HG02981 (cell line): ENCODE measurements at regions not wholly inside any gene's neighbourhood (a gene's known extent, or its start where the extent isn't known, plus 50 kb on each side); places are given as distances from the start of the nearest gene placed in this dataset.
"Not testable (repeated sequence)": the region's sequence is repeated elsewhere in the genome, so short reads cannot be mapped to it uniquely, and the experiment has no call there.

Experiments used
- ATAC-seq: cut with Tn5 transposase; IDR thresholded peaks from one replicate; pipeline ENCODE4 v1.9.1; 2021; ENCODE audit warnings: mild to moderate bottlenecking, moderate library complexity; ENCODE audit not compliant: unreplicated experiment

DNA sequence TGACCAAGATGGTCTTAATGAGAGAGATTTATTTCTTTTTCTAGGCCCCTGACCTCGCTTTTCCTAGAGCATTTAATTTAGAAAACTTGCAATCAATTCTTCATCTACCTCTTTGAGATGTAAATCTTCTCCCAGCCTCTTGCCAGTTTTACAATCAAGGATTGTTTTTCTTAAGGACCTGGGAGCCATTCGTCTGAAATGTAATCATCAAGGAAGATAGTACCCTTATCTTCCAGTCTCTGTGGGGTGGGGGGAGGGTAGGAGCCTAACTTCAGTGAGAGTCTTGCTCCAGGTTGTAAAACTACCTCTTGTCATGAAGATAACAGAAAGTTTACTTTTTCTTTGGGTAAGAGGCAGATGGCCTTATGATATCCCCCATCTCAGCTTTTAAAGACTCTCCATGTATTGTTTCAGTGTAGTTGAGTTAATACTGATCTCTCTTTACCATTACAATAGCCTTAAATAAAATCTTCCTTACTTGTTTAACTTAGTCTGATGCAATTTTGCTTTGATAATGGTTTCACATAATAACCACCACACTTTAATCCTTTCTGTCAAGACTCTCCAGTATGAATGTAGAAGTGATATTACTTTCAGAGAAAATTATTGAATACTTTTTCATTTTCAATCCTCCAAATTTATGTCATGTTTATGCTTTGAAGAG is 110.2 kb upstream of the CPHXL start:
- ATAC-seq: no peak

DNA sequence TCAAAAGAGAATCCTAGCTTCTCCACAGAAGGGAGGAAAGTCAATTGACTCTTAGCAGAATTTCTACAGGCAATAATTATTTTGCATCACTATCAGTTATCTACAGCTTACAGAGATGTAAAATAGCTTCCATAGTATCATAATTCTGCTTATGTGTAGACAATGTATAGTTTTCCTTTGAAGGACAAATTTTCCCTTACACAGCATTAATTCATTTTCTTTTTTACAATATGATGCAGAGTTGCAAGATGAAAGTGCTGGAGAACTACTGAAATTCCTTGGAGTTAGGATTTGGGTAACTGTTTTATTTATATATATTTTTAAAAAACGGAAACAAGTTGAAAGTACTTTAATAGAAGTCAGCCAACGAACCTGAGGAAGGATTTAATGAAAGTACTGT is 111.0 kb upstream of the CPHXL start:
- no peak for ATAC-seq

DNA sequence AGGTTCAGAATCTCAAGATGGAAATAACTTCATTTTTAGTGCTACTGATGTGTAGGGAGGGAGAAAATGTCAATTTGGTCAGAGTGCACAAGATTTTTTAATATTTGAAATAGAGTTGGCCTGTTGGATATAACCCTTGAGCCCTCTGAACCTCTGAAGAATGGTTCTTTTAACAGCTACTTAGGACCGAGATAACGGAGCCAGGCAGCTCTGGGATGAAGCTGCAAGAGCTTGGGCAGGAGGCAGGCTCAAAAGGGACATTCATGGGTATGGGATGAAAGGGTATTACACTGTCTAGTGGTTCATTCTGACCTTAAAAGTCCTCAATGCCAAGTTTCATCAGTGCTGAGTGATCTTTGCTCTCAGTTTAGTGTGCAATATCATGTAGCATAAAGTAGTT is 111.4 kb upstream of the CPHXL start:
- ATAC-seq: no peak

DNA sequence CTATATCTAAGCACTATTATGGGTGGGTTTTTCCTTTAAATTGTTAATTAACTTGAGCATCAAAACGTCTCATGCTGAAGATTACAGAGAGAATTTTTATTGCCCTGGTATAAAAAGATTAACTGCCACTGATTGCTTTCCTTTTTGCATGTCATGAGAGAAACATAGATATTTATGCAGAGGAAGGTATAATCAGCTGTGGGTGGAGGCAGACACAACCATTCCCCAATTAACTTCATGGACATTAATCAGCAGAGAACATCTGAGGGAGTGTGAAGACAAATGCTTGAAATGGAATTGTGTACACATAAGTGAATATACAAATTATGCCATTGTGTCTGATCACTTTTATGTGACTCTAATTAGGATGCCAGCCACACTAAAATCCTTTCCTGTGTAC is 115.2 kb upstream of the CPHXL start:
- ATAC-seq: no peak

DNA sequence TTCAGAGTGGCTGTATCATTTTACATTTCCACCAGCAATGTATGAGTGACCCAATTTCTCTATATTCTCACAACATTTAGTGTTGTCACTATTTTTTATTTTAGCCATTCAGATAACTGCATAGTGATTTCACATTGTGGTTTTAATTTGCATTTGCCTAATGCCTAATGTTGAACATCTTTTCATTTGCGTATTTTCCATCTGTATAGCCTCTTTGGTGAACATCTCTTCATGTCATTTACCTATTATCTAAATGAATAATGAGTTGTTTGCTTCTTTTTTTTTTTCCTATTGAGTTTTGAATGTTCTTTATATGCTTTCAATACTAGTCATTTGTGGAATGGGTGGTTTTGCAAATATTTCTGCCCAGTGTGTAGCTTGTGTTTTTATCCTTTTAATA is 120.9 kb upstream of the CPHXL start:
- ATAC-seq: no peak

DNA sequence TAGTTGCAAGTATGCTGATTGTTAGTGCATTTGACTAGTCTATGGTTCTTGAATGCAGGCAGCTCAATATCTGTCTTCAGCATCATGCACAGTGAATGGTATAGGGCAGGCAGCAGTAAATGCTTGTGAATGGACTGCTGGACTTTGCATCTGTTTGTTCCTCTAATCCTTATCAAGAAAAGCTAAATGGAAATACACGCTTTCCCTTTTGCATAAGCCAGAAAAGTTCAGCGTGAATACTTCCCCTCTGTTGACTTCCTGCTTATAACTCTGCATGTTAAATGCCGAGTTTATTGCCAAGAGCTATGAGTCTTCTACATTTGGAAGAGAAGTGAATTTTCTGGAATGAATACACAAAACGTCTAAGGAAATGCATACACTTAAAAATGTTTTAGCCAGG is 127.9 kb upstream of the CPHXL start:
- ATAC-seq: no peak

DNA sequence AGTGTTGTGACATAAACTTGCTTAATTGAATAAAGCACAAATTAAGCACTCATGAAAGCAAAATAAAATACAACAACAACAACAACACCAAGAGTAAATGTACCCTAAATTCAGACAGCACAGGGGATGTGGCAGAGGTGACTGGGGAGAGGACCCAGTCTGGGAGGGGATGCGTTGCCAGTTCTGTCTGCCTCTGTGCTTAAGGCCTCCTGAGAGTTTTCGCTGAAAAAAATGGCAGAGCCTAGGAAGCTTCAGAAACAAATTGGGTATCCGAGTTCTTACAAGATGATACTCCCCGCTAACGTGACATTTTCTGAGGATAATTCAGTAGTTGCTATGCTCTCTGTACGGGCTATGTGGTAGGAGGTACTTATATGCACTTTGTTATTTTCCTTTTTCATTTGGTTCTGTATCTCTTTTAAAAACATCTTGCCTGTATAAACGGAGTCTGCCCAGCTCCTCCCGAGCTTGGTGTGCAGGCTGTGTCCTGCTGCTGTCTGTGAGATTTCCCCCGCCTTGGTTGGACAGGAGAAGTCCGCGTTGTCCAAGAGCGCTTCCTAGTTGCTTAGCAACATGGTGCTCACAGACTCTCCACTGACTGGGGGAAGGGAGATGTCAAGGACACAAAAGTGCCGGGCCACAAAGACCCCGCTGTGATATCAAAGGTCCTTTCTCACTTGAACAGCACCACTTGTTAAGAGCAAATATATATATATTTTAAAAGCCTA is 134.2 kb upstream of the CPHXL start:
- ATAC-seq: no peak

DNA sequence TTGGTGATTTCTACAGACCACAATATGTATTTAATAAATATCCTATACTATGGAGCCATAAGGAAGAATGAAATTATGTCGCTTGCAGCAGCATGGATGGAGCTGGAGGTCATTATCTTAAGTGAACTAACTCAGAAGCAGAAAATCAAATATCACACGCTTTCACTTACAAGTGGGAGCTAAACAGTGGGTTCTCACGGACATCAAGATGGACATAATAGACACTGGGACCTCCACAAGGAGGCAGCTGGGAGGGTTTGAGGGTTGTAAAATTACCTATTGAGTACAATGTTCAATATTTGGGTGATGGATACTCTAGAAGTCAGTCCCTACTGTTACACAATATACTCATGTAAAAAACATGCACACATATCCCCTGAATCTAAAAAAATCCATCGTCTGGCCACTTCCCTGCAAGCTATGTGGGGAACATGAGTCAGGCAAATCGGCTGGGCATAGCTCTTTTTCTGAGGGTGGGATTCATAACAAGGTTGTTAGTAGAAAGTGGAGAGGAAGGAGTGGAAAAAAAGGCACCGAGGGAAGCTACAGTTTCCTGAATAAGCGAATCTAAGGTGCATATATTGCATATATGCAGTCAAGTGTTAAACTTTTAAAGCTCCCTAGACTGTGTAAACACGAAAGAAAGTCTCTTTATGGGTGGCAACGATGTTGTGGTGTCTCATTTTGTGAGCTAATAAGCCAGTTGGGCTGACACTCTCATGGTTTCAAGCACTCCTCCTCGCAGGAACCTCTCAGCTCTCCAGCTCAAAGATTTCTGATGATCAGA is 135.2 kb upstream of the CPHXL start:
- no peak for ATAC-seq

DNA sequence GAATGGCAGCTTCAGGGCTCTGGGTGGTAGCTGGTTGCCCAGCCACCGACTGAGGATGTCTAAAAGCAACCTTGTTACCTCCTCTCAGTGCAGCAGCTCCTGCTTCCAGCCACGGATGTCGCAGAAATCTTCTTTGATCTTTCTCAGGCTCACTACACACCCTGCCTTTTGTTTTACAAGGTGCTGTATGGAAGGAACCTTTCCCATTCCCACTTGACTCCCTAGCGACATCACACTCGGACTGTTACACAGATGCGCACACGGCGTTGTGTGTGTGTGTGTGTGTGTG is 135.8 kb upstream of the CPHXL start:
- no peak for ATAC-seq

DNA sequence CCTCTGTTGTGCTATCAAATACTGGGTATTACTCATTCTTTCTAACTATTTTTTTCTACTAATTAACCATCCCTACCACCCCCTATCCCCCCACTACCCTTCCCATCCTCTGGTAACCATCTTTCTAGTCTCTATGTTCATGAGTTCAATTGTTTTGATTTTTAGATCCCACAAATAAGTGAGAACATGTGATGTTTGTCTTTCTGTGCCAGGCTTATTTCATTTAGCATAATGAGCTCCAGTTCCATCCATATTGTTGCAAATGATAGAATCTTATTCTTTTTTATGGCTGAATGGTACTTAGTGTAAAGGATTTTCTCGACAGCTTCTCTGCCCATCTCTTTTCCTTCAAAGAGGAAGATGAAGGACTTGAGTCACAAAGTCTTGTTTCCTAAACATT is 138.0 kb upstream of the CPHXL start:
- no peak for ATAC-seq

DNA sequence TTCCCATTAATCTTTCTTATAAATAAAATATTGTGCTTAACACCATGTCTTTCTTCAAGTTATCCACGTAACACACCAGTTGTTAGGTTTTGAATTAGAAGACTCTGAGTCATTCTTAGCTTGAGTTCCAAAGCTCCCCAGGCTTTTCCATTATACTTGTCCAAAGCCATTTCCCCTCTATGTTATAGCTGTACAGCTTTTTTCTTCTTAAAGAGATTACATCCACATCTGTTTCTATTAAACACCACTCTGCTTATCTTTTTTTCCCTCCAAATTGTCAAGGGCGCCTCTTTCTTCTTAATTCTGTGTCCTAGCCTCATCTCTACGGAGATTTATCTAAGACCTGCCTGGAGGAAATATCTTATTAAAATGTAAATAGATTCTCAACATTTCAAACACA is 139.4 kb upstream of the CPHXL start:
- ATAC-seq: no peak

DNA sequence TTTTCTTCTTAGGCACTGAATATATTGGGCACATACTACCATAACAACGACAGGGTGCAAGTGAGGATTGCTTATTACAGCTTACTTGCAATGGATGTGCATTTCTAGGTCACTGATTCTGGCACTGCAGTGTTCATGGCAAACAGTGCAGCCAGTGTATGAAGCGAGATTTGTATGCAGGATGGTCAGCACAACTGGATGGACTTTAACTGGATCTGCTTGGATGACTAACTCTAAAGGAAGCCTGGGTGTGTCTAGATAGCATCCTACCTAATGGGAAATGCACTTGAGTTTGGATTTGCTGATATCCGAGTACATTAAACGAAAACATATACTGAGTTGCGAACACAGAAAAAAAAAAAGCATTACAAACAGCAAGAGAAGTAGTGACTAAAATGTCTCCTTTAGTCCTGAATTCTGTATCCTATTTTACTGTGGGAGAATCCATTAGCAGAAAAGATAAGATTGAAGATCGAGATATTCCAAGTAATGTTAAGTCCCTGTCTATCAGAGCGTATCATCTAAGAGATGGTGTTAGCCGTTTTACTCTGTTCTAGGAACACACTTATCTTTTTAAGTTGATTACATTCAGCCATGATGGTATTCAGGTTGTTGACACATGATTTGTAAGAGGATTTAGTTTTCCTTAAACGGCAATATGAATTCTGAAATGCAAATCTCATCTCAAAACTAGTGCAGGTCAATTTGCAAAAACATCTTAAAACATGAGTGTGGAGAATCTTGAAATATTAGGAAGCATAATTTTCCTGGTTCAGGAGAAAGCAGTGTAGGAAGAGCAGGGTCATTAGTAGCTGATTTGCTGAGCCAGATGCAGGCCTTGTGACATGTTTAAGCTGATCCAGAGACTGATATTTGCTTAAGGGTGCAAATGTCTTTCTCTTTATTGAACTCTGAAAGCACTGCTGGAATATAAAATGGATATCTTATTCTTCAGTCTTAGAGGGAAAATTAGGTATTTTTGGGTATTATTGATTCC is 142.6 kb upstream of the CPHXL start:
- ATAC-seq: no peak

DNA sequence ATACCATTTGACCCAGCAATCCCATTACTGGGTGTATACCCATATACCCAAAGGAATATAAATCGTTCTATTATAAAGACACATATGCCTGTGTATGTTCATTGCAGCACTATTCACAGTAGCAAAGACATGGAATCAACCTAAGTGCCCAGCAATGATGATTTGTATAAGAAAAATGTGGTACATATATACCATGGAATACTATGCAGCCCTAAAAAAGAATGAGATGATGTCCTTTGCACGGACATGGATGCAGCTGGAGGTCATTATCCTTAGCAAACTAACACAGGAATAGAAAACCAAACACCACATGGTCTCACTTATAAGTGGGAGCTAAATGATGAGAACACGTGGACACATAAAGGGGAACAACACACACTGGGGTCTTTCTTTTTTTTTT is 155.0 kb upstream of the CPHXL start:
- not testable (repeated sequence) for ATAC-seq

DNA sequence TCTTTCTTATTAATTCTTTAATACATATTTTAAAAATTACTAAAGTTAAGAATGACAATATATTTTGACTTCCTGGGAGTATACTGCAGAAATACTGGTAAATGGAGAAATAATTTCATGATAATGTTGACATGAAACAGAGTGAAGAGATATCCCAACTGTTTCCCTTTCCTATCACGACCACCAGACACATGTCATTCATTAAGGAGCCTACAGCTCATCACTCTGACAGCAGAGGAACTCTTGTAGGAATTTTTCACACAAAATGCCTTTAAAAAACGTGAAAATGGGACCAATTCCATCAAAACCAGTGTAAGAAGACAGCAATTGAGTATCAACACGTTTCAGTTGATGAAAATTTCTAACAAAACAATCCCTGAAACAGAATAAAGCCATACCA is 172.9 kb upstream of the CPHXL start:
- no peak for ATAC-seq

DNA sequence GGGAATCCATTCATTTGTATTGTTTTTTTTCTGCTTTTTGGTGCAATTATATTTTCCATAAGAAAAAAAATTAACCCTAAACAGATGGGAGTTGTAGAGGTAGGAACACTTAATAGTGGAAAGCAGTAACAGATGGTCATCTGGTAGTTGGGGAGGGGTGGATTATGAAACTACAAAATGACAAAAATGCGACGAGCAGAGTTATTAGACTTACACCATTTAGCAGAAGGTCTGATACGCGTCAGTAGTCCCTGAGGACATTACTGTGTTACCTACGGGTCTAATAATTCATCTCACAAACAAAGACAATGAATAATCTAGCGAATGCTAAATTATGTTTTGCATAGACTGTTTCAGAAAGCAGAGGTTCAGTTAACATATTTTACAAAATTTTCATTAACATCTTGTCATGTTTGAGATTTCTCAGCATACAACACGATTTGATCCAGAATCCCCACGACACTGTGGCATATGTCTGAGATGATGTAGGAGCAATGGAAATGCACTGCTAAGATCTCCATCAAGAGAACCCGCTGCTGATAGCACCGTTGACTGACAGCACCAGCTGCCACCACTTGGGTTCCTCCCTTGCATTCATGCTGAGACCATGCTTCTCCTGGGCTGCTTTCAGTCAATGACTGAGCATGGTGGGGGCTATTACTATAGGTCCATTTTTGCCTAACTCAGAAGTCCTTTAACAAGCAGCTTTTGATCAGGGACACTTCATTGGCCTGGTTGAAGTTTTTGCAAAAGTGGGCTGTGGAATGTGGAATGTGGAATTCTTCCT is 182.2 kb upstream of the CPHXL start:
- no peak for ATAC-seq

DNA sequence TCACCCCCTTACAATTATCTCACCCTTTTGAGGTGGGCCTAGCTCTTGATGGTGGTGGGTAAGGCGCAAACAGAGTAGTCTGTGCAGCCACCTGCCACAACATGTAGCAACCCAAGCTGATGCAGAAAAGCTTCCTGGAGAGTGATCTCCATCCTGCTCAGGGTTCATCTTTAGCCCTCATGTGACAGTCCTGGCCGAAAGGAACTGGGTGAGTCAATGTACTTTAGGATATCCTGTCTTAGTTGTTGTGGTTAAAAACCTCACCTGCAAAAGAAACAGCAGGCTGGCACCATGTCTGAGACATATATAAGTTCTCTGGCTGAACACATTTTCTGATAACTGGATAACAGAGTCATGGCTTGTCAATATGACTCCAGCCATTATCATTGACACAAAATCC is 183.5 kb upstream of the CPHXL start:
- ATAC-seq: no peak

DNA sequence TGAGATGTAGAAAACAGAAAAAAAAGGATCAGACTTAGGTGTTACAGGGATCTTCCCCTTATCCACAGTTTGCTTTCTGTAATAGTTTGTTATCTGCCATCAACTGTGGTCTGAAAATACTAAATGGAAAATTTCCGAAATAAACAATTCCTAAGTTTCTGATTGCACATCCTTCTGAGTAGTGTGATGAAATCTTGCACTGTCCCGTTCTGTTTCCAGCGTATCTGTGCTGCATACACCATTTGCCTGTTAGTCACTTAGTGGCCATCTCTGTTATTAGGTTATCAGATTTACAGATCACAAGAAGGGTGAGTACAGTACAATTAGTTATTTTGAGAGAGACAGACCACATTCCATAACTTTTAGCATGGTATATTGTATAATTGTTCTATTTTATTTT is 185.6 kb upstream of the CPHXL start:
- no peak for ATAC-seq

DNA sequence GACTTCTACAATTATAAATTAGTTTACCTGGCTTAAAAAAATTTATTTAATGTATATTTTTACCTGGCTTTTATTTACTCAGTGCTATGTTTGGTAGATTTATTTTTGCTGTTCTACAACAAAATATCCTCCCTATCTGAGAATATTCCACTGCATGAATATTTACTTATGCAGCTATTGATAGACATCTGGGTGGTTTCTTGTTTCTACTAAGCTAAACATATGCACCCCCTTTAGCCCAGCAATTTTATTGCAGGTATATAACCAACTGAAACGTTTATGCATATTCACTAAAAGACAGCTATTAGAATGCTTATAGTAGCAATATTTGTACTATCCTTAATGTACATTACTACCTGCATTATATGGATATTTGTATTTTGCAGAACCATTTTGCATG is 187.7 kb upstream of the CPHXL start:
- no peak for ATAC-seq

DNA sequence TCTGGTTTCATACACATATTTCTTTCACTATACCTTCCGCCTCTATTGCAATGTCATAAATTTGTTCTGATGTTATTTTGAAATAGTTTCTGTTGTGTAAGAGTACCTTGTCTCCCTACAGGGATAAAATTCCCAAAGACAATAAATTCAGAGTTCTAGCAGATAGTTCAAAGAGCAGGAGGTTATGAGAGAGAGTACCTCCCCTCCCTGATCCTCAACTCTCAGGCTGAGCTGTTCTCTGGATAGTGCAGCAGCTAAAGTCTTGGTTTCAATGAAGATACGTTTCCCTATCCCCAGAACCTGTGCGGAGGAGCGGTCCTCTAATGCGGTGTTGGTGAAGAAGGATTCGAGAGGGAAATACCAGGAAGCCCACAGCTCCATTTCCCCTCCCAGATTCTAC is 190.2 kb upstream of the CPHXL start:
- no peak for ATAC-seq

DNA sequence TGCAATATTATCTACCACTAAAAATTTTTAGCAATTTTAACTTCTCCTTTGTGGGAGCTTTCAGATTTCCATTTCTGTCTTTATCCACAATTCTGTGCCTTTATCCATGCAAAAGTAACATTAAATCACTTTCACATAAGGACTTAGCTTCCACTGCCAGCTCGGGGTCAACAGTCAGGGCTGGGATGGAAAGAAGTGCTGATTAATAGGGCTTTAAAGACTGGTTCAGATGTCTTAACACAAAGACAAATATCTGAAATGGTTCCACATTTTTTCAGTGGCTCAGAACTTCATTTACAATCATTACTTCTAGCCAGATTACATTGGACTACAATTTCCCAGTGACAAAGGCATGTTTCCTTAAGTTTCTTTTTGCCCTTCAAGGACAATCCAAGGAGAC is 191.8 kb upstream of the CPHXL start:
- ATAC-seq: no peak
